ENCODE measurements at regions not wholly inside any gene's neighbourhood (a gene's known extent, or its start where the extent isn't known, plus 50 kb on each side); places are given as distances from the start of the nearest gene placed in this dataset.

- Histone ChIP-seq H4K5ac (ENCODE audit: insufficient read length, low read depth, low read length) (no peak overlapping the region), H4K8ac (ENCODE audit: extremely low read depth, insufficient read depth, low read length) (no peak overlapping the region), H3K23me2 (ENCODE audit: low read depth, low read length) (no peaks in the 10 kb centered on the region), H3K4me1 (replicated peaks in 1 of 4; ENCODE audit: control insufficient read depth in 3 of 4, insufficient read depth in 4 of 4, low read length in 3 of 4) (peaks cover 0 to 3% (median 0%) of the 10 kb centered on the region in 4 experiments; a peak in 1 of 7 replicates), H2BK120ac (replicated peaks; ENCODE audit: low read depth, low read length) (no peak overlapping the region), H3K79me2 (ENCODE audit: control insufficient read depth in 1 of 2, insufficient read depth in 2 of 2, low read length in 2 of 2) (no peaks in the 10 kb centered on the region), H2AK5ac (ENCODE audit: low read depth, low read length) (no peak overlapping the region), H4K20me1 (replicated peaks in 1 of 2; ENCODE audit: control insufficient read depth in 1 of 2, insufficient read depth in 2 of 2, low read length in 2 of 2) (no peaks in the 10 kb centered on the region), H3K23ac (ENCODE audit: insufficient read length) (no peak overlapping the region), H3K9me3 (ENCODE audit: insufficient read depth in 2 of 2, low read depth in 1 of 2, low read length in 1 of 2) (no peaks in the 10 kb centered on the region), H3K4me2 (ENCODE audit: insufficient read depth in 1 of 2, low read depth in 2 of 2, low read length in 2 of 2) (no peak overlapping the region), H3K4ac (replicated peaks; ENCODE audit: insufficient read length, low read depth, low read length) (no peak overlapping the region), H3K9ac (replicated peaks in 1 of 4; ENCODE audit: extremely low read depth in 1 of 4, low read depth in 3 of 4, low read length in 3 of 4) (no peak overlapping the region), H2BK12ac (ENCODE audit: low read depth, low read length) (no peak overlapping the region), H3K56ac (replicated peaks; ENCODE audit: insufficient read length, low read depth, low read length) (no peak overlapping the region), H2BK15ac (ENCODE audit: low read length) (no peak overlapping the region), H2BK20ac (ENCODE audit: low read length) (no peak overlapping the region), H4K91ac (replicated peaks; ENCODE audit: insufficient read length, low read length) (no peak overlapping the region), H2AFZ (ENCODE audit: low read length) (no peak overlapping the region), H2BK5ac (ENCODE audit: low read depth, low read length) (no peak overlapping the region), H3K27me3 (replicated peaks in 1 of 4; ENCODE audit: control insufficient read depth in 3 of 4, extremely low read depth in 1 of 4, insufficient read depth in 3 of 4, low read length in 3 of 4) (no peaks in the 10 kb centered on the region), H3K4me3 (ENCODE audit: extremely low read depth in 1 of 4, insufficient read depth in 2 of 4, low read depth in 3 of 4, low read length in 4 of 4) (no peak overlapping the region), H3K36me3 (ENCODE audit: control insufficient read depth in 2 of 4, insufficient read depth in 4 of 4, low read length in 3 of 4) (no peaks in the 10 kb centered on the region), H3K27ac (ENCODE audit: low read depth, low read length) (no peak overlapping the region), H3K79me1 (ENCODE audit: low read depth, low read length) (no peaks in the 10 kb centered on the region), H3K14ac (ENCODE audit: insufficient read length) (no peak overlapping the region), H3K18ac (ENCODE audit: extremely low read depth, low read length) (no peak overlapping the region)
- ChIA-PET CTCF (ENCODE audit: partially characterized antibody) (interaction anchor here (0.7 kb wide), 1 partner anchor 1165 kb away, joined by 3 read pairs; no protein-coding TSS in a partner anchor), POLR2A (ENCODE audit: partially characterized antibody) (no interaction called here)
- 100% methylated on average over 1 of the region's 1 CpG; no CpG with 5 or more reads in 1 of the 2 experiments for WGBS, 2 experiments (ENCODE audit: extremely low coverage in 1 of 2, insufficient coverage in 1 of 2, insufficient read length in 1 of 2, insufficient replicate concordance in 2 of 2, low coverage in 1 of 2, low lambda C conversion rate in 2 of 2, missing lambda C conversion rate in 1 of 2)
- DNase-seq (ENCODE audit: low read depth in 1 of 2, low spot score in 2 of 2), result no peak
- FAIRE-seq, result no peak
- no peak for TF ChIP-seq SUZ12 (IDR thresholded peaks at IDR 0.05; ENCODE audit: low read length)
- TF ChIP-seq SIX5 (IDR thresholded peaks at IDR 0.05; ENCODE audit: low read depth, low read length), result no peak
- no peak for TF ChIP-seq SRF (IDR thresholded peaks at IDR 0.05; ENCODE audit: low read depth, low read length)
- no peak for TF ChIP-seq SIRT6 (IDR thresholded peaks at IDR 0.05; ENCODE audit: low read length)
- TF ChIP-seq POLR2A (IDR thresholded peaks at IDR 0.05; ENCODE audit: control extremely low read depth in 1 of 2, low read depth in 2 of 2, low read length in 2 of 2), result no peak
- no peak for TF ChIP-seq POLR2AphosphoS5 (IDR thresholded peaks at IDR 0.05; ENCODE audit: low read depth, low read length)
- TF ChIP-seq JUND (IDR thresholded peaks at IDR 0.05; ENCODE audit: low read length), result no peak
- no peak for TF ChIP-seq RAD21 (IDR thresholded peaks at IDR 0.05 in 1 of 2, conservative IDR thresholded peaks at IDR 0.05 in 1 of 2; ENCODE audit: low read depth in 2 of 2, low read length in 2 of 2)
- TF ChIP-seq RBBP5 (IDR thresholded peaks at IDR 0.05; ENCODE audit: borderline replicate concordance, low read depth, low read length), result no peak
- no peak for TF ChIP-seq BRCA1 (IDR thresholded peaks at IDR 0.05; ENCODE audit: low read depth, low read length)
- TF ChIP-seq EP300 (IDR thresholded peaks at IDR 0.05; ENCODE audit: borderline replicate concordance in 1 of 2, low read depth in 2 of 2, low read length in 2 of 2), result no peak
- no peak for TF ChIP-seq BACH1 (IDR thresholded peaks at IDR 0.05; ENCODE audit: low read length)
- TF ChIP-seq TEAD4 (IDR thresholded peaks at IDR 0.05; ENCODE audit: low read depth, low read length), result no peak
- TF ChIP-seq CREB1 (IDR thresholded peaks at IDR 0.05), result no peak
- TF ChIP-seq GTF2F1 (IDR thresholded peaks at IDR 0.05; ENCODE audit: borderline replicate concordance, low read depth, low read length), result no peak
- TF ChIP-seq CTBP2 (IDR thresholded peaks at IDR 0.05; ENCODE audit: borderline replicate concordance, insufficient read depth, insufficient read length, low read length), result no peak
- no peak; the same call in 1 of the 2 replicates for TF ChIP-seq MAFK (IDR thresholded peaks at IDR 0.05; ENCODE audit: low read depth, low read length)
These were observed 256.4 kb upstream of the THRB start for GRCh38 chr3:24751020-24751419.

Data from H1 (cell line).